ENCODE measurements at regions not wholly inside any gene's neighbourhood (a gene's known extent, or its start where the extent isn't known, plus 50 kb on each side); places are given as distances from the start of the nearest gene placed in this dataset.

DNA sequence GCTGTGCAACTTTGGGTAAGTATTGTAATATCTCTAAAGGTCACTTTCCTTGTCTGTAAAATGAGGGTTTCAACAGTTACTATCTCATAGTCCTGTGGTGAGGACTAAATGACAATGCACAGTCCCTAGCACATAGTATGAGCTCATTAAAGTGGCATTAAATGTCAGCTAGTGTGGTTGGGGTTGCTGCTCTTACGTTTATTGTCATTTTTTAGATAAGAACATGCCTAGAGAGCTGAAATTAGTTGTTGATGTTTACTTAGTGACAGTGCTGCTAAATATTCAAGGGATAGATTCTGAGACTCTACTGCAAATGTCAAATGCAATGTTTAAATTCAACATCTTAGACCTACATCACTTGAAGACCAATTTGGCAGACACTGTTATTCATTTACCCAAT lies 356.1 kb upstream of the ETAA1 start:
- Mint-ChIP-seq H3K27me3 (ENCODE audit: low read depth, poor library complexity) (peaks cover 25% of the 10 kb centered on the region), H3K4me1 (peaks cover 48% of the 10 kb centered on the region), H3K36me3 (ENCODE audit: low read depth) (no peaks in the 10 kb centered on the region), H3K4me3 (no peak overlapping the region), H3K9me3 (no peaks in the 10 kb centered on the region), H3K27ac (no peak overlapping the region)
- TF ChIP-seq, protein P1, sequence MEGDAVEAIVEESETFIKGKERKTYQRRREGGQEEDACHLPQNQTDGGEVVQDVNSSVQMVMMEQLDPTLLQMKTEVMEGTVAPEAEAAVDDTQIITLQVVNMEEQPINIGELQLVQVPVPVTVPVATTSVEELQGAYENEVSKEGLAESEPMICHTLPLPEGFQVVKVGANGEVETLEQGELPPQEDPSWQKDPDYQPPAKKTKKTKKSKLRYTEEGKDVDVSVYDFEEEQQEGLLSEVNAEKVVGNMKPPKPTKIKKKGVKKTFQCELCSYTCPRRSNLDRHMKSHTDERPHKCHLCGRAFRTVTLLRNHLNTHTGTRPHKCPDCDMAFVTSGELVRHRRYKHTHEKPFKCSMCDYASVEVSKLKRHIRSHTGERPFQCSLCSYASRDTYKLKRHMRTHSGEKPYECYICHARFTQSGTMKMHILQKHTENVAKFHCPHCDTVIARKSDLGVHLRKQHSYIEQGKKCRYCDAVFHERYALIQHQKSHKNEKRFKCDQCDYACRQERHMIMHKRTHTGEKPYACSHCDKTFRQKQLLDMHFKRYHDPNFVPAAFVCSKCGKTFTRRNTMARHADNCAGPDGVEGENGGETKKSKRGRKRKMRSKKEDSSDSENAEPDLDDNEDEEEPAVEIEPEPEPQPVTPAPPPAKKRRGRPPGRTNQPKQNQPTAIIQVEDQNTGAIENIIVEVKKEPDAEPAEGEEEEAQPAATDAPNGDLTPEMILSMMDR (IDR thresholded peaks at IDR 0.05), result no peak
- no peak for DNase-seq

DNA sequence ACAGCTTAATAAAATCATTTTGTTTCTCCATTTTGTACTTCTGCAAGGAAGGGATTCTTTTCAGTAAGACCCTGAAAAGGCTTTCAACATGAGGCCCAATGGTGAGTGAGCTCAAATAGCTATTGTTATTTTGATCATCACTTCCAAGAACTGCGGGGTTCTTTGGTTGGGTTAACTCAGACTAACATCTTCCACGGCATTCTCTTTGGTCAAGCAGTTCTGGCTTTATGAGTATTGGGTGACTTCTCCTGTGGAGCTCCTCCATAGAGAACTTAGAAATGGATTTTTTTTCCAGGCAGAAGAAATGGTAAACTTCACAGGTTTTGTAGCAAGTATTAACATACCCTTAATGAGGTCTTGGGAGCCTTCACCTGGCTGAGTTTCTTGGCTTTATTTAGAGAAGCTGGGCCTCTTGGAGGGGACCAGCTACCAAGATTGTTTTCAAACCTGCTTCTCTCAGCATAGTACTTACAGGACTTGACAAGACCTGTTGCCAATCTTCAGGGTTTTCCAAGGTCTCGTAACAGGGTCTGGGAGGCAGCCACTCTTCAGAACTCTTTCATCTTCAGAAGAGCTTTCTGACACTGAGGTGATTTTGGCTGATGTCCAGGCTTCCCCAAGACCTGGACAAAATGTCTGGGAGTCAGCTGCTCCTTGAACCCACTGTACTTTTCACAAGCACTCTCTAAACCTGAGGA lies 353.2 kb upstream of the ETAA1 start:
- Mint-ChIP-seq H3K4me3 (no peak overlapping the region), H3K36me3 (ENCODE audit: low read depth) (peaks cover 2% of the 10 kb centered on the region), H3K4me1 (peaks cover 27% of the 10 kb centered on the region), H3K27me3 (ENCODE audit: low read depth, poor library complexity) (peaks cover 18% of the 10 kb centered on the region), H3K9me3 (peaks cover 7% of the 10 kb centered on the region), H3K27ac (no peak overlapping the region)
- DNase-seq, result no peak
- TF ChIP-seq, protein P1 (IDR thresholded peaks at IDR 0.05), result no peak

DNA sequence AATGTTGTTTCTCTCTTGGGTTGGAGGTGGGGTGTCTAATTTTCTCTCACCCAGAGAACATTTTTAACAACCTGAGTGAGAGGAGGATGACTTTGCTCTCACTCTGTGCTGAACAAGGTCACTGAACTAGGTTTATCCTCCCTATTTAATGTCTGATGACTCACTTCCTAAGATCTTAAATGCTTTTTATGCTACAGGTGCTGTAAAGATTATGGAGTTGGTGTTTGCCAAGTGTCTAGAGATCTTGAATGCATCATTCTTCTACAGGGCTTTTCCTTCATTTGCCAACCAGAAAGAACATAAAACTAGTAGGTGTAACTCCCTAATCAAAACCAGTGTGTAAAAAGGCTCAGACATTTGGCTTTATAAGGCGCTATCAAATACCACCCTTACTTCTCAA lies 350.5 kb upstream of the ETAA1 start:
- peaks cover 14% of the 10 kb centered on the region for H3K27me3 Mint-ChIP-seq (ENCODE audit: low read depth, poor library complexity)
- no peak for DNase-seq
- H3K9me3 Mint-ChIP-seq, result peaks cover 24% of the 10 kb centered on the region
- TF ChIP-seq, protein P1 (IDR thresholded peaks at IDR 0.05), result no peak
- peaks cover 16% of the 10 kb centered on the region for H3K4me1 Mint-ChIP-seq
- peaks cover 18% of the 10 kb centered on the region for H3K36me3 Mint-ChIP-seq (ENCODE audit: low read depth)
- H3K4me3 Mint-ChIP-seq, result no peak overlapping the region
- no peak overlapping the region for H3K27ac Mint-ChIP-seq

DNA sequence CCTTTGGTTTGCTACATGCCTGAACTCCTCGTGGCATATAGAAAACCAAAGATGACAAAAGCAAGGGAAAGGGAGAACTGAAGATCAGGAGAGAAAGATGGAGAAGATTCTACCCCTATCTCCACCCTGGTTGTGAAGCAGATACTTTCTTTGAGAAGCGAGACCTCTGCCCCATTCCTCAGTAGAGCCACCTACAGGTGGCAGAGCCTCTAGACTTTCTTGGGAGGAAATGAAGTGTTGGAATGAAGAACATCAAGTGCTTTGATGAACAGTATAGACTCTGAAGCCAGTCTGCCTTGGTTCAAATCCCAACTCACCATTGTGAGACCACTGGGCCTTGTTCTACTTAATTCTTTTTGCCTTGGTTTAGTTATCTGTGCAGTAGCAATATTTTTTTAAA lies 348.8 kb upstream of the ETAA1 start:
- TF ChIP-seq, protein P1 (IDR thresholded peaks at IDR 0.05), result no peak
- Mint-ChIP-seq H3K9me3 (peaks cover 24% of the 10 kb centered on the region), H3K4me3 (no peak overlapping the region), H3K27me3 (ENCODE audit: low read depth, poor library complexity) (peaks cover 10% of the 10 kb centered on the region), H3K36me3 (ENCODE audit: low read depth) (peaks cover 18% of the 10 kb centered on the region), H3K4me1 (peaks cover 16% of the 10 kb centered on the region), H3K27ac (no peak overlapping the region)
- DNase-seq, result no peak

DNA sequence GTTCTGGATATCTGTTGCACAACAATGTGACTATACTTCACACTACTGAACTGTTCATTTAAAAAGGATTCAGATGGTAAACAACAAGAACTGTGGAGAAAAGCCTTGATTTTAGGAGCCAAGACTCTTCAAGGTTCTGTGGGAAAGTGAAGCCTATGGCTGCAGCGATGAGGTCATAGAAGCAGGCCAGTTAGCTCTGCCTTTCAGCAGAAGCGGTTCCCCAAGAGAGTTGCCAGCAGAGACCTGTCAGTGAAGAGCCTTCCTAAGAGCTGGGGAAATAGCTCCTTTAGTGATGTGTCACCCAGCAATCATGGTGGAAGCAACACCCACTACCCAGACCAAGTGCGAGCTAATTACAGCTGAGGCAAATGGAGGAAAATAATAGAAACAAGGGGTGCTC lies 346.5 kb upstream of the ETAA1 start:
- no peak for DNase-seq
- H3K4me1 Mint-ChIP-seq, result peaks cover 36% of the 10 kb centered on the region
- H3K4me3 Mint-ChIP-seq, result no peak overlapping the region
- TF ChIP-seq, protein P1 (IDR thresholded peaks at IDR 0.05), result no peak
- H3K36me3 Mint-ChIP-seq (ENCODE audit: low read depth), result peaks cover 18% of the 10 kb centered on the region
- H3K9me3 Mint-ChIP-seq, result peaks cover 24% of the 10 kb centered on the region
- H3K27ac Mint-ChIP-seq, result no peak overlapping the region
- no peaks in the 10 kb centered on the region for H3K27me3 Mint-ChIP-seq (ENCODE audit: low read depth, poor library complexity)

DNA sequence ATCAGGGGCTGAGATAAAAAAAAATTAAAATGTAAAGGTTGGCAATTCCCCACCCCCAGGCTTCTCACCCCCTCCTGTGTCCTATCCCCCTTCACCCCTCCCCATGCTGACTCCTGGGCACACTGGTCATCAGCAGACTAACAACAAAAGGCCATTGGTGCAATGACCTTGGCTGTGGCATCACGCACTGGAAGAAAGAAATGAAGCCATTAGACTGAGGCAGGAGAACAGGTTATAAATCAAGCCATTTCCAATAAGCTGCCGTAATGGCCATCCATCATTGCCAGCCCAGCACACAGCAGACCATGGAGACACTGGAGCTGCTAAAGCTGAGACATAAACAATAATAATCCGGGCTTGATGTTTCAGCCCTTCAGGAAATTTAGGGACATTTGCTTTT lies 342.4 kb upstream of the ETAA1 start:
- no peak overlapping the region for H3K4me3 Mint-ChIP-seq
- H3K9me3 Mint-ChIP-seq, result peaks cover 17% of the 10 kb centered on the region
- peaks cover 8% of the 10 kb centered on the region for H3K36me3 Mint-ChIP-seq (ENCODE audit: low read depth)

More for the DNA sequence above, 342.4 kb upstream of the ETAA1 start:
- H3K4me1 Mint-ChIP-seq, result peaks cover 36% of the 10 kb centered on the region
- TF ChIP-seq, protein P1 (IDR thresholded peaks at IDR 0.05), result no peak
- H3K27ac Mint-ChIP-seq, result peak overlapping the region; percentile 55
- H3K27me3 Mint-ChIP-seq (ENCODE audit: low read depth, poor library complexity), result no peaks in the 10 kb centered on the region
- peak; percentile 42 for DNase-seq

Data from nephron progenitor cell (in vitro differentiated cells).